AG08396 (cell line): ENCODE measurements at regions not wholly inside any gene's neighbourhood (a gene's known extent, or its start where the extent isn't known, plus 50 kb on each side); places are given as distances from the start of the nearest gene placed in this dataset.
"Not testable (repeated sequence)": the region's sequence is repeated elsewhere in the genome, so short reads cannot be mapped to it uniquely, and the experiment has no call there.

Source experiments
- DNase-seq: peaks from one replicate; pipeline ENCODE4 v3.0.0; 2012; ENCODE audit warnings: low spot score, mixed read lengths

DNA sequence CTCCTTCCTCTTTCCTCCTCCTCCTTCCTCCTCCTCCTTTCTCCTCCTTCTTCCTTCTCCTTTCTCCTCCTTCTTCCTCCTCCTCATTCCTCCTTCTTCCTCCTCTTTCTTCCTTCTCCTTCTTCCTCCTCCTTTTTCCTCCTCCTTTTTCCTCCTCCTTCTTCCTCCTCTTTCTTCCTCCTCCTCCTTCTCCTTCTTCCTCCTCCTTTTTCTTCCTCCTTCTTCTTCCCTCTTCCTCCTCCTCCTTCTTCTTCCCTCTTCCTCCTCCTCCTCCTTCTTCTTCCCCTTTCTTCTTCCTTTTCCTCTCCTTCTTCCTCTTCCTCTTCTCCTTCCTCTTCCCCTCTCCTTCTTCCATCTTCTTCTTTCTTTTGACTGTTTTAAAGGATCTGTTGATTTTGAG, 538.8 kb downstream of the TMEM38B start:
- DNase-seq, result no peak

DNA sequence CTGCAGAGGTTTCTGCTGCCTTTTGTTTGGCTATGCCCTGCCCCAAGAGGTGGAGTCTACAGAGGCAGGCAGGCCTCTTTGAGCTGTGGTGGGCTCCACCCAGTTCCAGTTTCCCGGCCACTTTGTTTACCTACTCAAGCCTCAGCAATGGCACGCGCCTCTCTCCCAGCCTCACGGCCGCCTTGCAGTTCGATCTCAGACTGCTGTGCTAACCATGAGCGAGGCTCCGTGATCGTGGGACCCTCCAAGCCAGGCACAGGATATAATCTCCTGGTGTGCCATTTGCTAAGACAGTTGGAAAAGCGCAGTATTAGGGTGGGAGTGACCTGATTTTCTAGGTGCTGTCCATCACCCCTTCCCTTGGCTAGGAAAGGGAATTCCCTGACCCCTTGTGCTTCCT, 566.6 kb downstream of the TMEM38B start:
- not testable (repeated sequence) for DNase-seq

DNA sequence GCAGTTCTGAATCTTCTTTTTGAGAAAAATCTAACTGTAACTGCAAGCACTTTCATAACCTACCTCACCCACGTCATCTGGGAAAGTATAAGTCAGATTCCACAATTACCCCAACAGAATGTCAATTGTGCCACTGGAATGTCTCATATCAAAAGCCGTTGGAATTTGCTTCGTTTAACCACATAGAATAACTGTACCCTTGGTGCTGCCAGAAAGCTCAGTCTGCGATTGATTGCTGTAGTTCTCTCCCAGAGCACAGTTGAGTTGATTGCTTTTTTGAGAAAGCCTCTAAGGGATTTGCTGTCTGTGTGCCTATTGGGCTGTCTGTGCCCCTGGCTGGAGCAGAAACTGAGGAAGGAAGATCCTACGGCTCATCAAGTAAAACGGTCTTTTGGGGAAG, 583.6 kb downstream of the TMEM38B start:
- DNase-seq, result no peak

DNA sequence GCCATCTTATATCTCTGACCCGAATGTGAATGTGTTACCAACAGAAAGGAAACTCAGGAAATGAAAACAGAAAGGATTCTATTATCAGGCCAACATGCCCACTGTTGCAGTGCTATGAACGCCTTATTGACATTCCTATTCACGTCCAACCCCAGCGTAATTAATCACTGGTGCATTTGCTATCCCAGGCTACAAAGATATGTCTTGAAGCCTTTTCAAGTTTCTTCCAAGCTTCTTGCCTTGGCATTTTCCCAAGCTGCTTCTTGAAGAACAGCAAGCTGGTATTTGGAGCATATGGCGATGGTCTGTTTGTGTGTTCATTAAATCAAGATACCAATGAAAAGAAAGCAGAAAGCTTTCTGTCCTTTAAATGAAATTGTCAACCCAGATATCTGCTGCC, 579.2 kb upstream of the ZNF462 start:
- no peak for DNase-seq

DNA sequence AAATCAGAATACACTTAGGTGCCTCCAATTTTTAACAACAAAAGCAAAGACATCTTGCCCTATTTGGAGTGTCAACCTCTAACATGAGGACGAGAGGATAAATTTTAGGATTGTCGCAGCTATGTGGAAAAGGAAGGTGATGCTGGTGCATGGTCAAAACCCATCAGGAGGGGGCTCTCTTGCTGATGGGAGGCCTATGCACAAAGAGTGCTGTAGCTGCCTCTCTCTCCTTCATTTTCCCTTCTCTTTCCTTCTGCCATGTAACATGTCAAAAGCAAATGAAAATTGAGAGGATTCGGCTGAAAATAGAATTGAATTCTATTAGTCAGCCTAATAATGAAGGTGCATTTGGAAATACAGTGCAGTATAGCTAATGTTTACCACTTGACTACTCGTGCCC, 578.7 kb upstream of the ZNF462 start:
- DNase-seq, result no peak

DNA sequence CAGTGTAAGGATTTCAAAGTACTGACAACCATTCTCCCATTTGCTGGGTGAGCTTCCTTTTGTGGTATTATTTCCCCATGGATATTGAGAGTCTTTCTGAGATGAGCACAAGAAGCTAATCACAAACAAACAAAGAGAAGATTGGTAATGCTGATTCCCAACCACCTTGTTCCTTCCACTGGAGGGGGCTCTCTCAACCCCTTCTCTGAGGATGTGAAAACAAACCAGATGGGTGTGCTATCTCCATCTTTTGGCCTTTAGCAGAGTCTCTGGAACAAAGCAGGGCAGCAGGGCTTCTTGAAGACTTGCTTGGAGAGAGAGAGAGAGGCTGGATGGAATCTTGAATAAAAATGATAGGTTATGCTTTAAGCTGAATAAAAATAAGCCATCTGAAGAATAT, 576.7 kb upstream of the ZNF462 start:
- DNase-seq, result peak; percentile 3

DNA sequence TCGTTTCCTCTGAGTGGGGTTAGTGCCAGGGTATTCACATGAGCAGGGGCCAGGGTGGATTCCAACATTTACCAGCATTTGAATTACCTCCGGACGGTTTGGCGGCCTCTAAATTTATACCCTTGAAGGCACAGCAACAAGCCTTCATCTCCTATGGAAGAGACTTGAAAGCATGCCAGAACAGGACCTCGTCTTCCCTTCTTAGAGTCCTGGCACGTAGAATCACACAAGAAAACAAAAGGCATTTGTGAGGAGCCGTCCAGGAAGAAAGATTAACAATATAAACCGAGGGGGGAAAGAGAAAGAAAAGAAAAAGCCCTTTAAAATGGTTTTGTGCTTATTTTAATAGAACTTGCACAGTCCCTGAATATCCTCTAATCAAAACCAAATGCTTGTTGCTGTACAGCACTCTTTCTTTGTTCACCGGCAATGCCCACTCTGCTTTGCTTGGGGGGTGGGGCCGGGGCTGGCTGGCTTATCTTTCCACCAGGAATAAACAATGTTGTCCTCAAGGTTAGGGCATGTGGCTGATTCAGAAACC, 575.8 kb upstream of the ZNF462 start:
- no peak for DNase-seq

DNA sequence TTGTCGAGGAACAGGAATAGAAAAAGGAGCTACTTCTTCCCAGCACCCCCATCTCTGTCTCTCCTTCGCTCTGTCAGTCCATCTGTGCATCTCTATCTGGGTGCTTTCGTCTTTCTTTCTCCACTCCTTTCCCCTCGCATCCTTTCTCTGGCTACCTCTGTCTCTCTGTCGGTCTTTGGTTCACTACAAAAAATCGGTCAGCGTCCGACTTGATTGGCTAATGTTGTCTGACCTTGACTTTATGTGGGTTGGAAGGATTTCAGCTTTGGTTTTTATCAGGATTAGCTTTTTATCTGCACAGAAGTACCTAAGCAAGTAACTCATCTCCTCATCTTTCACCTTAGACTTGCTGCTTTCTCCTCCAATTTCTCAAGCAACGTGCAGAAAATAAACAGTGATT, 575.2 kb upstream of the ZNF462 start:
- no peak for DNase-seq

DNA sequence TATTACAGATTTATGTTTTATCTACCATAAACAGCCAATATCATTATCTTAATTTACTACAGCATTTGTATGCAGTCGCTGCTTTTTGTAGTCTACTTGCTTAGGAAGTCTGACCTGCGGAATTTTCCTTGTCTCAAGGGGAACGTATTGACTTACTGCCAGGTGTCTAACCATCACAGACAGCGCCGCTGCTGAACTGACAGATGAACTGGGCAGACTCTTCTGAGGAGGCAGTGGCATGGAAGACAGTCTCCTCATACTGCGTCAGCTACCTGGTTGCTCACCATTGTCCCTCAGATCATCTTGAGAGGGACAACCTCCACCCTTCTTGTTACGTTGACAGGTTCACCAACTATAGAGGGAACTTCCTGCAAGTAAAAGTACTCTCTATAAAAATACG, 574.3 kb upstream of the ZNF462 start:
- DNase-seq, result no peak

DNA sequence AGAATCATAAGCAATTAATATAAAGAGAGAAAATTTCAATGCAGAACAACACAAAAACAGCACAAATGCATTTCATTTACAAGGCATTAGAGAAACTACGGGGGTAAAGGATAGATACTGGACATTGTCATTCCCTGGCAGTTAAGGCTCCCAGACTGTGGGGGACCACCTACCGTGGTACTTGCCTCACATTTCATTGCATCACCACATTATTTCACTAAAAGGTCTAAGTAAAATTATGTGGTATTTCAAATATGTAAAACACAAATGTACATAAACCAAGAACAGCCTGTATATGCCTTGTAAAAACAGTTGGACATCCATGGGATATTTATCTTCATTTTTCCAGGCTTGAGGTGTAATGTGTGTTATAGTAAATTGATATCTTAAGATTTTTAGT, 571.2 kb upstream of the ZNF462 start:
- no peak for DNase-seq

DNA sequence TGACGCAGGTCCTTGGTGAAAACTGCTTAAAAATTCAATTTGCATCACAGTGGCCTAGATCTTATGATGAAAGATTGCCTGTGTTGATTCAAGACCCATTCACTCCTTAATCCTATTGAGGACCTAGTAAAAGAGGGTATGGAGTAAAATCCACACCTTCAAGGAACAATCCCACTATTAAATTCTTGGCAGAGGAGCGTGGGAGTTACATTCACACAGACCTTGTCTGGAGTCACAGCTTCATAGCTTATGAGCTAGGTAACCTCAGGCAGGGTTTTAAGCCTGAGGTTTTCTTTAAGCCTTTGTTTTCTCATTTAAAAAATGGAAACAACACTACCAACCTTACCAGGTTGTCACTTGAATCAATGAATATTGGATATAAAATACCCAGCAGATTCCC, 566.5 kb upstream of the ZNF462 start:
- DNase-seq, result no peak

DNA sequence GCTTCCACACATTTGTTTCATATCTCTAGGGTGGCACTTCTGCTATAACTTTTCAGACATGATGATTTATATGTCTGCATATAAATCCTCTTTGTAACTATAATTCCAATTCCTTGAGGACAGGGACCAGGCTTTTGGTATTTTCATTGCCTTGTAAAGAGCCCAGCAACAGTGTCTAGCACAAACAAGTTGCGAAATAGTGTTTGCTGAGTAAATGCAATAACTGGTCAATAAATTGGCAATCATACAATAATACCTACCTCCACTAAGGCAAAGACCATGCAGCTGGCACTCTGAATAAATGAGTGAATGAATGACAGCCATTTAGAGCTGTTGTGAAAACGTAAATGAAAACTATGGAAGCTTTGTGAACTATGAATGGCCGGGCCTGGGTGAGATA, 564.0 kb upstream of the ZNF462 start:
- DNase-seq, result no peak

DNA sequence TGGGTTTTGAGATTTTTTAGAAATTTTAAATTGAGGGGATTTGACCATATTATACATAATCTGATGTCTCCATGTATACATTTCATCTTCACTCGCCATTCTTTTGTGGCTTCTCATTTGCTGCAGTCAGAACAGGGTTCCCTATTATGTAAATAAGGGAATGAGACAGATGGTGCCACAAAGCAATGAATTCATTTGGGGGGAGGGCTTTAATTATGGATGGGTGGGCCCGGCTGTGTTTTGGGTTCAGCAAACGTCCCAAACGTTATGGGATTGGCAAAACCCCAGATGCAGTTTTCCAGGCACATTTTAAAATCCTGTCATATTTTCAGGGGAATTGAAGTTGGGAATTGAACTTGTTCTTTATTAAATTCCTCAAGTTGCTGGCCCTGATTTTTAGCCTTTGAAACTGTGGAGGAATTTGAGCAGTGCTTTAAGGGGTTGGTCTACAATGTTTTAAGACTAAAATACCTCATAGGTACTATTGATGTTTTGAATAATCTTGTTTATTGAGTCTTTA, 558.5 kb upstream of the ZNF462 start:
- DNase-seq, result no peak

DNA sequence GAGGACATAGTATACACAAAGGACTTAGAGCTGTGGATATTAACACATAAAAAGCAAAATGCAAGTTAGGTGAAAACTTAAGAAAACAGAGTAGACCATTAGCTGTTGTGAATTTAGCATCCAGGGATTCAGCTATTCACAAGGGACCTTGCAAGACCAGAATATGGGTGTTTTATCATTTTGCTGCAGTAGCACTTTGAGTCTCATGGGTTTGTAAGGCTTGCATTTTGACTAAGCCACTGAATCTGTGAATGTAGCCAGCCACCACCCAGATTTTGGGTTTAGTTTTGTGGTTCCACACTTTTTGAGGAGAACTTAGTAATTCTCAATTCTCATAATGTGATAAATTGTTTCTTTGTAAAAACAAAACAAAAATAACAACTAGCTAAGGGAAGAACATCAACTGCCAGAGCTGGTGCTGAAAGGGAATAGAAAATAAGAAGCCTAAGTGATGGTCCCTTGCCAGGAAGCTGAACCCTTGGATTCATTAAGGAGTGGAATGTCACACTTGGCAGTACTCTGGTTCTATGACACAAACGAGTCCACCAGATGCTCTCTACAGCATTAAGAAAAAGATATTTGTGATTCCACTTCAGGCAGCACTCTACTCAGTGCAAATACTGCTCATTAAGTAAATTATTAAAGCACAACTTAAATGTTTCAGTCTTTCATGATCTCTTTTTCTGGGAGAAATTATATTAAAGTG, 557.4 kb upstream of the ZNF462 start:
- no peak for DNase-seq

DNA sequence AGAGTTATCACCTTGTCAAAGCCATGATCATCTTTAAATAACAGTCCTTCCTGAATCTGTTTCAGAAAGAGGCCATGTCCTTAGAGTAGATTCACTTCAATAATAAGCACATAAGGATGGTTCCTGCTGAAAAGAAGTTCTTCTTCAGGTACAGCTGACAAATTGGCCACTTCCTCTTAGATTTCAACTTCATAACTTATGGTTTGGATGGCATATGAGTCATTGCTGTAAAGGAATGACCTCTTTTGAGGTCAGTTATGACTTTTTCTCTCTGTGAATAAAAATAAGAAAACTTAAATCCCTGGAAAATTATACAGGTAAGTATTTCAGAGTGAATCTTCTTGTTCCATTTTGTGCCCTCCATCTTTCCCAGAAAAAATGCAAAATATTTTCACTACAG, 555.3 kb upstream of the ZNF462 start:
- DNase-seq, result no peak

DNA sequence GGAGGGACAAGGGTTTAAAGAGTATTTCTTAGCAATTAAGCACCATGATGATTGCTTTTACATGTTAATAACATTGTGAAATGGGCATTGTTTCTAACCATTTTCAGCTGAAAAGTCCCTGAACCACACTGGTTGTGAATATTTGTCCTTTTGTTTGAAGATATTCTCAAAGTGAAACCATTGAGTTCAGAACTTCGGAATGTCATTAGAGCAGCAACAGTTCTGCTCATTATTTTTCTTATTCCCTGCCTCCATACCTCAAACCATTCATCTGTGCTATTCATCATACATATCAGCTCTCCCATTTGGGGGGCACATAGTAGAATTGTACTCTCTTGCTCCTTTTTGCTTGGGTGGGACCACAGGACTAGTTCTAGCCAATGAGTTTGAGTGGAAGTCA, 553.0 kb upstream of the ZNF462 start:
- no peak for DNase-seq

DNA sequence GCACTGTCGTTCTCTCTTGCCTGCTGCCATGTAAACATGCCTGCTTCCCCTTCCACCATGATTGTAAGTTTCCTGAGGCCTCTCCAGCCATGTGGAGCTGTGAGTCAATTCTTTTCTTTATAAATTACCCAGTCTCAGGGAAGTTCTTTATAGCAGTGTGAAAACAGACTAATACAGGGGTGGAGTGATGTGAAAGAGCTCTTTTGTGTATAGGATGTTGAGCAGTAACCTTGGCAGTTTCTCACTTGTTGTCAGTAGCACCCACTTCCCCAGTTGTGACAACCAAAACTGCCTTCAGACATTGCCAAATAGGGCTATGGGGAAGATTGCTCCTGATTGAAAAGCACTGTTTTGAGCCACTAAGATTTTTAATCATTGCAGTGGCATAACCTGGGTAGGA, 552.2 kb upstream of the ZNF462 start:
- no peak for DNase-seq

DNA sequence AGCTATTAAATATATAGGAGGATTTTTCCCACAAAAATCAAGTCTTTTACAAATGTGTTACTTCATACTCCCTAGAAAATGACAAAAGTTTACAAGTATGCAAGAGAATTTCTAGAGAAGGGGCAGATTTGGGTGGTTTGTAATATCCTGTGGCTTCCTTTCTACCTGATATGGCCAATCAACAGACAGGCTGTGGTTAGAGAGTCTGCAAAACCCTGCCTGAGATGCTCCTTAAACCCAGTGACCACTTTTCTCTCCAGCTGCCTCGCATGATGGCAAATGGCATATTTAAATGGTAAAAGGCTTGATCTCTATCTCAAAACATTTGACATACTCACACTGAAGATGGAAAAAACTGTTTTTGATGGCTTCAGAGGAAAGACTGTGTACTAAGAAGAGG, 550.1 kb upstream of the ZNF462 start:
- DNase-seq, result no peak

DNA sequence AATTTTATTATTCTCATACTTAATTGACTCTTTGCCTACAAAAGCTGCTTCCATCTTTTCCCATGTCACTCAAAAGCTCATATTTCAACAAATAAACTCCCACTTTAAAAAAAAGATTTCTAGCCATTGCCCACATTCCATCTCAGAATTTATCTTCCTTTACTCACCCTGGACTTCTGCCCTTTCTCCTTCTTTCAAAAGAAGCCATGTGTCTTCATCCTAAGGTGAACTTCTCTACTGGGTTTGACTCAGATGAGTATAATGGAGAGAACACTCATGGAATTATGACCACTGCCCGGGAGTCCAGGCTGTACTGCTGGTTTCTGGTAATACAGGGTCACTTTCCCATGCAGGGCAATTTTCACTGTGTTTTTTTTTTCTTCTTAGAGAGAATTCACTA, 548.5 kb upstream of the ZNF462 start:
- DNase-seq, result no peak

DNA sequence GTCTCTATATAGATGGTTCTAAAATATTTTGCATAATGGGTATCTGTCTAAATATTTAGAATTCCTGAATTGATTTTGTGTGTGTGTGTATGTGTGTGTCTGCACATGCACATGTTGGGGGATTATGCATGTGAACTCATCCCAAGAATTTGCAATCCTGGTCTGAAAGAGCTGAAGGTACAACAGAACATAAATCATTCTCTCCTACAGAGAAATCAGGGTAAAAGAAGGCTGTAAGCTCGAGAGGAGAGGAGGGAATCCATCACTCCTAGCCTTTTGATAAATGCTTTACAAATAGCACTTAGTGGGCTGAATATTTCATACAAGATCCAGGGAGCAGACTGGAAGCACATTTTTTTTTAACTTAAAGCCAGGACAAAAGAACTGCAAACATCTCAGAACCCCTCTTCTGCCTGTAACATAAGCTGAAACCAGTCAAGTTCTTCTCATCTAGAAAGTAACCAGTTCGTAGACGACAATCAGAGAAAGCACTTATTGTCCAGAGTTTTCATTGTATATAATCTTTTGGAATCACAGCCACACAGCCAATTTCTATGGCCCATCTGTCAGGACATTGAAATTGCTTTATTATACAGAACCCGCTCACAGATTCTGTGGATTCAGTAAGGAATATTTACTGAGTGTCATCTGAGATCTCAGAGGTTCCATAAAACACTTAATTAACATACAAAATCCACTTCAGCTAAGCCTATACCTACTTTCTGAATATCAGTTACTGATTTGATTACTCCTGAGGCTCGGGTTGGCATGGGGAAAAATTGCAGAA, 541.4 kb upstream of the ZNF462 start:
- no peak for DNase-seq

DNA sequence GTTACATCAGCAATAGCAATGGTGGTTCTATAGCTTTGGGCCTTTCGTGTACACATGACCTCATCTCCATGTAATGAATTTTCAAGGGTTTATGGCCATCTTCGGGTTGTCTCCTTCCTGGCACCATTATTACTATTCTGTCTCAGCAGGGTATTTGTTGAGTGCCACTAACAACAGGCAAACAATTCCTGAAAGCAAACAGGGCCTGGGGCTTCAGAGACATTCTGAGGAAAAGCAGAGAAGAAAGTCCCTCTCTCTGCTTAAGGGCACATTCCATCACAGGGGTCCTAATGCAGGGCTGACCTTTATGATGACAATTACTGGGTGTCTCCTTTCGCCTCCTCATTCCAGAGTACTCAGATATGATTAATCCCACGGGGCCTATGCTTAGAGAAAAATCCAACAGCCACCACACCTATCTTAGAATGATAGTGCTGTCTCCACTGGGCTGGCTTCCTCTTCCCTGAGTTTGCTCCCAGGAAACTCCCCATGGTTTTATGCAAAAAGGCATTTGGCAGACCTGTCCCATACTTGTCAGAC, 540.2 kb upstream of the ZNF462 start:
- no peak for DNase-seq

DNA sequence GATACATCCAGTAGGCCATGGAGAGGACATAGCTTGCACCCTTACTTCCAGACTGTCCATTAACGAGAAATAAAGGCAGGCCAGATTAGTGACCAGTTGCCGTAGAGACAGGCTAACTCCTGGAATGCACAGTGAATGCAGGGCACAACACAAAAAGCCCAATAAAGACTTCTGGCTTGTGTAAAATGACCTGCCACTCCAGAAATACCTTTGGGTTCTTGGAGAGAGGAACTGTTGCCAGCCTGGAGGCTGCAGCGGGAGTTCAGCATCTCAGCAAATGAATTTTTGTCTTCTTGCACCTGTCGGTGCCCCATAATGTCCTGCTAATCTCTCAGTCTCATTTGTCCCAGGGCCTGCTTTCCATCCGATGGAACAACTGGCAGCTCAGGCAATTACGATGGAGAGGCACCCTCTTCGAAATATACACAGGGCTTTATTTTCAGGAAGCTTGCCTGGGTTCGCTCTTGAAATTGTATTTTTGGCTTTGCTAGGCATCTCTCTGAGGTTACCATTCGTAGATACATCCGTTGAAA, 538.8 kb upstream of the ZNF462 start:
- DNase-seq, result no peak
